ENCODE measurements at regions not wholly inside any gene's neighbourhood (a gene's known extent, or its start where the extent isn't known, plus 50 kb on each side); places are given as distances from the start of the nearest gene placed in this dataset.

GRCh38 chr3:18501679-18502343, 76.7 kb upstream of the SATB1 start:
- H3K4me3 ChIP-seq: no peak overlapping the region
- no peak overlapping the region for H3K4me2 ChIP-seq (ENCODE audit: unreplicated experiment)
- no peaks in the 10 kb centered on the region for H3F3A ChIP-seq (ENCODE audit: insufficient read depth)
- H3K9me2 ChIP-seq (ENCODE audit: insufficient read depth): no peaks in the 10 kb centered on the region
- H3K9me3 ChIP-seq (ENCODE audit: low read depth): no peaks in the 10 kb centered on the region
- no peaks in the 10 kb centered on the region for H4K20me1 ChIP-seq (ENCODE audit: insufficient read depth)
- H3K79me2 ChIP-seq (ENCODE audit: insufficient read depth): no peaks in the 10 kb centered on the region
- peak; percentile 1 for DNase-seq
- TF ChIP-seq EZH2 (IDR thresholded peaks at IDR 0.05; ENCODE audit: insufficient read depth, poor library complexity, severe bottlenecking) (no peak), EZH2phosphoT487 (IDR thresholded peaks at IDR 0.05; ENCODE audit: insufficient read depth, low read depth) (no peak)
- no peaks in the 10 kb centered on the region for H3K4me1 ChIP-seq (ENCODE audit: insufficient read depth)
- no peak overlapping the region for H2AFZ ChIP-seq
- no peak overlapping the region for H3K27ac ChIP-seq
- in situ Hi-C loops (cut with MboI): no loop called here
- no peaks in the 10 kb centered on the region for H3K27me3 ChIP-seq (replicated peaks; ENCODE audit: insufficient read depth)
- no peaks in the 10 kb centered on the region for H3K36me3 ChIP-seq (ENCODE audit: low read depth)
- WGBS, 2 experiments (ENCODE audit: low coverage in 1 of 2, low lambda C conversion rate in 2 of 2, missing lambda C conversion rate in 2 of 2): 42 to 62% methylated on average over 1 of the region's 1 CpG
- no peak overlapping the region for H3K9ac ChIP-seq

- 7 to 19% methylated on average over 2 of the region's 2 CpGs for WGBS, 2 experiments (ENCODE audit: low coverage in 1 of 2, low lambda C conversion rate in 2 of 2, missing lambda C conversion rate in 2 of 2)
- no peak overlapping the region for H3K4me3 ChIP-seq
- H3K27ac ChIP-seq: no peak overlapping the region
- no peaks in the 10 kb centered on the region for H3F3A ChIP-seq (ENCODE audit: insufficient read depth)
- no peaks in the 10 kb centered on the region for H3K27me3 ChIP-seq (replicated peaks; ENCODE audit: insufficient read depth)
- DNase-seq: no peak
- no peaks in the 10 kb centered on the region for H3K4me1 ChIP-seq (ENCODE audit: insufficient read depth)
- H3K9ac ChIP-seq: no peak overlapping the region
- no peaks in the 10 kb centered on the region for H4K20me1 ChIP-seq (ENCODE audit: insufficient read depth)
- in situ Hi-C loops (cut with MboI): no loop called here
- H3K36me3 ChIP-seq (ENCODE audit: low read depth): no peaks in the 10 kb centered on the region
- no peak overlapping the region for H2AFZ ChIP-seq
- no peaks in the 10 kb centered on the region for H3K79me2 ChIP-seq (ENCODE audit: insufficient read depth)
- H3K9me2 ChIP-seq (ENCODE audit: insufficient read depth): no peaks in the 10 kb centered on the region
- TF ChIP-seq EZH2phosphoT487 (IDR thresholded peaks at IDR 0.05; ENCODE audit: insufficient read depth, low read depth) (no peak), EZH2 (IDR thresholded peaks at IDR 0.05; ENCODE audit: insufficient read depth, poor library complexity, severe bottlenecking) (no peak)
- H3K4me2 ChIP-seq (ENCODE audit: unreplicated experiment): no peak overlapping the region
- H3K9me3 ChIP-seq (ENCODE audit: low read depth): no peaks in the 10 kb centered on the region
Observed at GRCh38 chr3:18500322-18500721, 75.2 kb upstream of the SATB1 start.

GRCh38 chr3:18499301-18499700, 74.2 kb upstream of the SATB1 start:
- no peak for DNase-seq
- no peaks in the 10 kb centered on the region for H3F3A ChIP-seq (ENCODE audit: insufficient read depth)
- H2AFZ ChIP-seq: no peak overlapping the region
- H3K27me3 ChIP-seq (replicated peaks; ENCODE audit: insufficient read depth): no peaks in the 10 kb centered on the region
- H3K36me3 ChIP-seq (ENCODE audit: low read depth): no peaks in the 10 kb centered on the region
- H4K20me1 ChIP-seq (ENCODE audit: insufficient read depth): no peaks in the 10 kb centered on the region
- H3K4me3 ChIP-seq: no peak overlapping the region
- H3K9ac ChIP-seq: no peak overlapping the region
- H3K9me2 ChIP-seq (ENCODE audit: insufficient read depth): no peaks in the 10 kb centered on the region
- in situ Hi-C loops (cut with MboI): no loop called here
- no peaks in the 10 kb centered on the region for H3K4me1 ChIP-seq (ENCODE audit: insufficient read depth)
- H3K27ac ChIP-seq: no peak overlapping the region
- no peaks in the 10 kb centered on the region for H3K9me3 ChIP-seq (ENCODE audit: low read depth)
- H3K4me2 ChIP-seq (ENCODE audit: unreplicated experiment): no peak overlapping the region
- TF ChIP-seq EZH2 (IDR thresholded peaks at IDR 0.05; ENCODE audit: insufficient read depth, poor library complexity, severe bottlenecking) (no peak), EZH2phosphoT487 (IDR thresholded peaks at IDR 0.05; ENCODE audit: insufficient read depth, low read depth) (no peak)
- H3K79me2 ChIP-seq (ENCODE audit: insufficient read depth): no peaks in the 10 kb centered on the region
- WGBS, 2 experiments (ENCODE audit: low coverage in 1 of 2, low lambda C conversion rate in 2 of 2, missing lambda C conversion rate in 2 of 2): 39 to 40% methylated on average over 3 of the region's 3 CpGs

- Histone ChIP-seq H3K9ac (no peak overlapping the region), H3K36me3 (ENCODE audit: low read depth) (no peaks in the 10 kb centered on the region), H3F3A (ENCODE audit: insufficient read depth) (no peaks in the 10 kb centered on the region), H2AFZ (no peak overlapping the region), H4K20me1 (ENCODE audit: insufficient read depth) (no peaks in the 10 kb centered on the region), H3K27me3 (replicated peaks; ENCODE audit: insufficient read depth) (no peaks in the 10 kb centered on the region), H3K9me2 (ENCODE audit: insufficient read depth) (no peaks in the 10 kb centered on the region), H3K4me1 (ENCODE audit: insufficient read depth) (no peaks in the 10 kb centered on the region), H3K4me2 (ENCODE audit: unreplicated experiment) (no peak overlapping the region), H3K4me3 (no peak overlapping the region), H3K27ac (no peak overlapping the region), H3K9me3 (ENCODE audit: low read depth) (no peaks in the 10 kb centered on the region), H3K79me2 (ENCODE audit: insufficient read depth) (no peaks in the 10 kb centered on the region)
- TF ChIP-seq EZH2 (IDR thresholded peaks at IDR 0.05; ENCODE audit: insufficient read depth, poor library complexity, severe bottlenecking): no peak
- no peak for TF ChIP-seq EZH2phosphoT487 (IDR thresholded peaks at IDR 0.05; ENCODE audit: insufficient read depth, low read depth)
- in situ Hi-C loops (cut with MboI): no loop called here
- WGBS, 2 experiments (ENCODE audit: low coverage in 1 of 2, low lambda C conversion rate in 2 of 2, missing lambda C conversion rate in 2 of 2): 5 to 6% methylated on average over 1 of the region's 1 CpG
- no peak for DNase-seq
Observed at GRCh38 chr3:18494251-18494650, 69.1 kb upstream of the SATB1 start.

GRCh38 chr3:18489939-18490338, 64.8 kb upstream of the SATB1 start:
- Histone ChIP-seq H3K27ac (no peak overlapping the region), H3K79me2 (ENCODE audit: insufficient read depth) (no peaks in the 10 kb centered on the region), H3K36me3 (ENCODE audit: low read depth) (no peaks in the 10 kb centered on the region), H3K9me3 (ENCODE audit: low read depth) (no peaks in the 10 kb centered on the region), H3K4me3 (no peak overlapping the region), H3K9ac (no peak overlapping the region), H3F3A (ENCODE audit: insufficient read depth) (no peaks in the 10 kb centered on the region), H3K9me2 (ENCODE audit: insufficient read depth) (no peaks in the 10 kb centered on the region), H4K20me1 (ENCODE audit: insufficient read depth) (no peaks in the 10 kb centered on the region), H3K4me1 (ENCODE audit: insufficient read depth) (no peaks in the 10 kb centered on the region), H3K4me2 (ENCODE audit: unreplicated experiment) (no peak overlapping the region), H3K27me3 (replicated peaks; ENCODE audit: insufficient read depth) (no peaks in the 10 kb centered on the region), H2AFZ (no peak overlapping the region)
- TF ChIP-seq EZH2 (IDR thresholded peaks at IDR 0.05; ENCODE audit: insufficient read depth, poor library complexity, severe bottlenecking) (no peak), EZH2phosphoT487 (IDR thresholded peaks at IDR 0.05; ENCODE audit: insufficient read depth, low read depth) (no peak)
- WGBS, 2 experiments (ENCODE audit: low coverage in 1 of 2, low lambda C conversion rate in 2 of 2, missing lambda C conversion rate in 2 of 2): 24 to 40% methylated on average over 4 of the region's 4 CpGs
- DNase-seq: no peak
- in situ Hi-C loops (cut with MboI): no loop called here

Measured in GM23248 (cell line).